ENCODE measurements at regions not wholly inside any gene's neighbourhood (a gene's known extent, or its start where the extent isn't known, plus 50 kb on each side); places are given as distances from the start of the nearest gene placed in this dataset.
A peak's percentile ranks its signal among the peaks of the same experiment; 100 is the strongest.

GRCh38 chr2:105643405-105644173, 101.1 kb upstream of the NCK2 start:
- H3K4me3 ChIP-seq, result peak overlapping the region; percentile 31
- H3K4me1 ChIP-seq (ENCODE audit: control insufficient read depth in 1 of 2, low read depth in 2 of 2), result peaks cover 0 to 5% of the 10 kb centered on the region in 2 donors
- H3K27me3 ChIP-seq (replicated peaks; ENCODE audit: insufficient read depth), result no peaks in the 10 kb centered on the region
- ATAC-seq (ENCODE audit: insufficient number of reproducible peaks, low FRiP score, low read depth) (no peak), DNase-seq (ENCODE audit: low spot score) (no peak)
- no peak overlapping the region for H3K27ac ChIP-seq
- no peaks in the 10 kb centered on the region for H3K9me3 ChIP-seq
- TF ChIP-seq CTCF (IDR thresholded peaks at IDR 0.05), result no peak
- H3K36me3 ChIP-seq, result no peaks in the 10 kb centered on the region

GRCh38 chr2:105641389-105641811, 103.3 kb upstream of the NCK2 start:
- Histone ChIP-seq H3K27ac (no peak overlapping the region), H3K27me3 (replicated peaks; ENCODE audit: insufficient read depth) (no peaks in the 10 kb centered on the region), H3K4me3 (no peak overlapping the region), H3K9me3 (no peaks in the 10 kb centered on the region), H3K36me3 (no peaks in the 10 kb centered on the region), H3K4me1 (ENCODE audit: control insufficient read depth in 1 of 2, low read depth in 2 of 2) (peaks cover 0 to 5% of the 10 kb centered on the region in 2 donors)
- DNase-seq (ENCODE audit: low spot score) (no peak), ATAC-seq (ENCODE audit: insufficient number of reproducible peaks, low FRiP score, low read depth) (no peak)
- no peak for TF ChIP-seq CTCF (IDR thresholded peaks at IDR 0.05)

DNA sequence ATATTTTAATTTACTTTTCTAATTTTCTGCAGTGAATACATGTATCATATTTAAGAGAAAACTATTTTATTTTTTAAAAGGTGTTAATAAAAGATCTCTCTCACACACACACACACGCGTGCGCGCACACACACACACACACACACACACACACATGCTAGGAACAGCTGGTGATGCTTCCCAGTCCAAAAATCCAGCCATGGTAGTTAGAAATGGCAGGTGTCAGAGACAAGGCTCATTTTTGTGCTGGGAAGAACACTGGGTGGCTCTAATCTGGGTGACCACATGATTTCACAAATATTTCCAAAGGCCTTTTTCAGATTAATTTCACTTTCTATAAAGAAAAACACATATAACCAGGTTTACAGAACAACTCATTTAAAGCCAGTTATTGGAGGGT, 104.5 kb upstream of the NCK2 start:
- DNase-seq (ENCODE audit: low spot score), result no peak

GRCh38 chr2:105636109-105636740, 108.5 kb upstream of the NCK2 start:
- DNase-seq (ENCODE audit: low spot score) (no peak), ATAC-seq (ENCODE audit: insufficient number of reproducible peaks, low FRiP score, low read depth) (no peak)
- Histone ChIP-seq H3K27me3 (replicated peaks; ENCODE audit: insufficient read depth) (no peaks in the 10 kb centered on the region), H3K36me3 (no peaks in the 10 kb centered on the region), H3K27ac (no peak overlapping the region), H3K4me3 (no peak overlapping the region), H3K4me1 (ENCODE audit: control insufficient read depth in 1 of 2, low read depth in 2 of 2) (no peaks in the 10 kb centered on the region), H3K9me3 (no peaks in the 10 kb centered on the region)
- no peak for TF ChIP-seq CTCF (IDR thresholded peaks at IDR 0.05)

More for the DNA sequence above, 104.5 kb upstream of the NCK2 start:
- no peaks in the 10 kb centered on the region for H3K27me3 ChIP-seq (replicated peaks; ENCODE audit: insufficient read depth)
- no peaks in the 10 kb centered on the region for H3K9me3 ChIP-seq
- no peaks in the 10 kb centered on the region for H3K36me3 ChIP-seq
- peaks cover 0 to 5% of the 10 kb centered on the region in 2 donors for H3K4me1 ChIP-seq (ENCODE audit: control insufficient read depth in 1 of 2, low read depth in 2 of 2)
- no peak overlapping the region for H3K4me3 ChIP-seq
- no peak for TF ChIP-seq CTCF (IDR thresholded peaks at IDR 0.05)
- H3K27ac ChIP-seq, result no peak overlapping the region
- ATAC-seq (ENCODE audit: insufficient number of reproducible peaks, low FRiP score, low read depth), result no peak

DNA sequence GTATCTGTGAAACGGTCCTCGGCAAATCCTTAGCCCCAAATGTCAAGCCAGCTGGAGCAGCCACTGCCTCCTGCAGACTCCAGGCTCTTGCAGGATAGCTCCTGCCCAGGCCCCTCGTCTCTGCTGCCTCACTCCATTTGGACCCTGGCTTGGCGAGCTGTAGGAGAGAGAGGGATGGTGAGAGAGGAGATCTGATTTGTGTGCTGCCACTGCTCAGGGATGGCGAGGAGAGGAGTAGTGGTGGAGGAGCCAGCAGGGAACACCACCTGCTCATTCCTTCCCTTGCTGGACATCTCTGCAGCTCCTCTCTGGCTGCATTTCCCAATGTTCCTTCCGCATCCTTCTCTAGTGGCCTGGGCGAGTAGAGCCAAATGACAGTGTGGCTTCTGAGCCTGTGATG, 109.1 kb upstream of the NCK2 start:
- Histone ChIP-seq H3K4me1 (ENCODE audit: control insufficient read depth in 1 of 2, low read depth in 2 of 2) (no peaks in the 10 kb centered on the region), H3K36me3 (no peaks in the 10 kb centered on the region), H3K27me3 (replicated peaks; ENCODE audit: insufficient read depth) (no peaks in the 10 kb centered on the region), H3K4me3 (no peak overlapping the region), H3K9me3 (no peaks in the 10 kb centered on the region), H3K27ac (no peak overlapping the region)
- ATAC-seq (ENCODE audit: insufficient number of reproducible peaks, low FRiP score, low read depth) (no peak), DNase-seq (ENCODE audit: low spot score) (no peak)
- no peak for TF ChIP-seq CTCF (IDR thresholded peaks at IDR 0.05)
